Psoas muscle (tissue), 7 donors: ENCODE measurements at regions not wholly inside any gene's neighbourhood (a gene's known extent, or its start where the extent isn't known, plus 50 kb on each side); places are given as distances from the start of the nearest gene placed in this dataset.

Source experiments
- ATAC-seq, 4 donors: fragments of 200-7000 bp; cut with Tn5 transposase; one replicate each; pipeline ENCODE4 v1.9.1; 2020; ENCODE audit warnings: moderate library complexity in 3 of 4, mild to moderate bottlenecking in 2 of 4
- DNase-seq, 2 donors: peaks; one replicate each; pipeline ENCODE4 v3.0.0-alpha.2; 2020
- H3K27ac ChIP-seq: fragments of 200-600 bp; one replicate; pipeline ENCODE4 v1.8.0; 2022
- H3K27me3 ChIP-seq, 3 donors: fragments of 200-600 bp in 1 of 3; one replicate each; pipeline versions ENCODE4 v1.6.1 to v1.8.0; 2013 to 2022; ENCODE audit warnings: low read length in 2 of 3, mild to moderate bottlenecking in 2 of 3, moderate library complexity in 1 of 3; ENCODE audit not compliant: insufficient read depth in 3 of 3
- H3K36me3 ChIP-seq, 2 donors: fragments of 200-600 bp in 1 of 2; one replicate each; pipeline versions ENCODE4 v1.6.1 to v1.8.0; 2013 to 2022; ENCODE audit warnings: low read depth in 1 of 2, mild to moderate bottlenecking in 1 of 2, moderate library complexity in 1 of 2; ENCODE audit not compliant: insufficient read depth in 1 of 2
- H3K4me1 ChIP-seq: fragments of 200-600 bp; one replicate; pipeline ENCODE4 v1.8.0; 2022
- H3K4me3 ChIP-seq: fragments of 200-600 bp; one replicate; pipeline ENCODE4 v1.8.0; 2022; ENCODE audit warnings: mild to moderate bottlenecking
- H3K9me3 ChIP-seq: fragments of 200-600 bp; one replicate; pipeline ENCODE4 v1.8.0; 2022
- CTCF ChIP-seq: fragments of 200-600 bp; IDR thresholded peaks from one replicate; pipeline ENCODE4 v1.8.0; 2022; ENCODE audit warnings: antibody characterized with exemption
- WGBS, 3 donors: extraction: QIAGEN DNeasy Blood & Tissue Kit; methylation state at CpG; one replicate each; pipeline versions ENCODE4 v1.1.6 to v1.1.7; 2013; 5-methylcytosine and 5-hydroxymethylcytosine counted together
- intact Hi-C, 2 donors: fragments of 100-400 bp; cut with DNase I; formaldehyde crosslinking; loops; one replicate each; pipeline versions ENCODE4 v1.11.0 to v1.14.2; 2022
- donor health status: healthy with polysubstance abuse.
- donor health status: DM: no; HTN: no; CAD: no; lungs with moderate emphysema.
- donor health status: Bipolar disorder and iron deficiency.
- donor health status: healthy.
- donor health status: DM: yes; HTN: yes; CAD: no.
- donor health status: DM: no; HTN: no; CAD: no.
- donor health status: DM: yes; HTN: yes; CAD: no.

GRCh38 chr1:29829448-29830344 lies 593.4 kb downstream of the PTPRU start:
- no peak for DNase-seq
- no peak for TF ChIP-seq CTCF
- no peak for ATAC-seq
- H3K27me3 ChIP-seq: peaks cover 0 to 37% (median 6%) of the 10 kb centered on the region in 3 donors
- WGBS, 3 donors: 80 to 88% (median 85%) methylated on average over 14 of the region's 14 CpGs
- intact Hi-C loops: no loop called here
- no peak overlapping the region for H3K27ac ChIP-seq
- H3K9me3 ChIP-seq: no peaks in the 10 kb centered on the region
- H3K4me1 ChIP-seq: no peaks in the 10 kb centered on the region
- H3K36me3 ChIP-seq: no peaks in the 10 kb centered on the region
- H3K4me3 ChIP-seq: no peak overlapping the region

- H3K9me3 ChIP-seq: no peaks in the 10 kb centered on the region
- H3K27me3 ChIP-seq: peaks cover 0 to 41% (median 6%) of the 10 kb centered on the region in 3 donors
- 62 to 66% (median 65%) methylated on average over 21 to 23 of the region's 23 CpGs for WGBS, 3 donors
- ATAC-seq (no peak), DNase-seq (no peak)
- H3K4me3 ChIP-seq: no peak overlapping the region
- intact Hi-C loops: no loop called here
- no peaks in the 10 kb centered on the region for H3K36me3 ChIP-seq
- H3K27ac ChIP-seq: no peak overlapping the region
- no peaks in the 10 kb centered on the region for H3K4me1 ChIP-seq
- no peak for TF ChIP-seq CTCF
Observed at GRCh38 chr1:29828526-29829447, 592.5 kb downstream of the PTPRU start.

GRCh38 chr1:29827801-29828525 lies 591.6 kb downstream of the PTPRU start:
- Histone ChIP-seq H3K4me3 (no peak overlapping the region), H3K27ac (no peak overlapping the region), H3K36me3 (no peaks in the 10 kb centered on the region), H3K4me1 (no peaks in the 10 kb centered on the region), H3K27me3 (peaks cover 0 to 41% (median 6%) of the 10 kb centered on the region in 3 donors), H3K9me3 (no peaks in the 10 kb centered on the region)
- DNase-seq (no peak), ATAC-seq (no peak)
- WGBS, 3 donors: 75 to 81% (median 76%) methylated on average over 7 of the region's 7 CpGs
- no peak for TF ChIP-seq CTCF
- intact Hi-C loops: no loop called here

DNA sequence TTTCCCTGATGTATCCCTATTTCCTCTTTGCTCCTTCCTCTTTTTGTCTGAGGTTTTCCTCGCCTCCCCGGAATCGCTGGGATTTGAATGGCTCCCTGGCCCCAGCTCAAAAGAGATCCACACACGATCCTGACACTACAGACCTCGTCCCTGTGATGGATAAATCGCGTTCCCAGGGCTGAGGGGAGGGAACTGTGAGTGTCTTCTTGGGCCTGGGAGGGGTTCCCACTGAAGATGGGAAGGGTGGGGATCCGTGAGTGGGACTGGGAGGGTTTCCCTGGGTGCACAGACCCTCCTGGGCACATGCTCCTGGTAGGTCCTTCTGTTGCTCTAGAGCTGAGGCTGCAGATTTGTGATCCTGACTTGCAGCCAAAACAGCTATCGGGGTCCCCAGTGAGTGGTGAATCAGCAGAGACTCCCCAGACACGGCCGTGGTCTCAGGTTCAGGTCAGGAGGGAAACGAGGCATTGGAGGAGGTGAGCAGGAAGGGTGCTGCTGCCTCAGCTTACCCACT lies 591.0 kb downstream of the PTPRU start:
- DNase-seq (no peak), ATAC-seq (no peak)
- no peak for TF ChIP-seq CTCF
- no peaks in the 10 kb centered on the region for H3K36me3 ChIP-seq
- 55 to 60% (median 58%) methylated on average over 12 of the region's 12 CpGs for WGBS, 3 donors
- intact Hi-C loops: no loop called here
- no peaks in the 10 kb centered on the region for H3K4me1 ChIP-seq
- no peak overlapping the region for H3K27ac ChIP-seq
- H3K4me3 ChIP-seq: no peak overlapping the region
- peaks cover 0 to 41% (median 6%) of the 10 kb centered on the region in 3 donors for H3K27me3 ChIP-seq
- no peaks in the 10 kb centered on the region for H3K9me3 ChIP-seq
